GM12873 (cell line): ENCODE measurements at regions not wholly inside any gene's neighbourhood (a gene's known extent, or its start where the extent isn't known, plus 50 kb on each side); places are given as distances from the start of the nearest gene placed in this dataset.

ENCODE experiments used
- CTCF ChIP-seq: IDR thresholded peaks from 2 replicates; pipeline ENCODE4 v1.5.1; 2012; ENCODE audit warnings: low read depth, mild to moderate bottlenecking, moderate library complexity, low read length, control low read depth; ENCODE audit not compliant: insufficient read depth; ENCODE audit errors: missing control alignments

GRCh38 chr11:134576286-134576685, 164.2 kb upstream of the B3GAT1 start:
- no peak for TF ChIP-seq CTCF

GRCh38 chr11:134575504-134576230, 163.6 kb upstream of the B3GAT1 start:
- no peak for TF ChIP-seq CTCF

- no peak for TF ChIP-seq CTCF
These were observed 162.9 kb upstream of the B3GAT1 start for GRCh38 chr11:134574947-134575346.

GRCh38 chr11:134574425-134574824, 162.4 kb upstream of the B3GAT1 start:
- no peak for TF ChIP-seq CTCF

GRCh38 chr11:134573857-134574256, 161.8 kb upstream of the B3GAT1 start:
- TF ChIP-seq CTCF = no peak

GRCh38 chr11:134572741-134573675, 161.0 kb upstream of the B3GAT1 start:
- no peak for TF ChIP-seq CTCF

GRCh38 chr11:134571301-134571700, 159.3 kb upstream of the B3GAT1 start:
- TF ChIP-seq CTCF = no peak
